GM12878 (cell line): ENCODE measurements at regions not wholly inside any gene's neighbourhood (a gene's known extent, or its start where the extent isn't known, plus 50 kb on each side); places are given as distances from the start of the nearest gene placed in this dataset.

Experiments used
- ATF3 ChIP-seq: IDR thresholded peaks from 2 replicates; pipeline ENCODE4 v1.6.1; 2011; ENCODE audit warnings: low read depth, mild to moderate bottlenecking, low read length, moderate library complexity, borderline replicate concordance; ENCODE audit errors: extremely low read depth
- CTCF ChIP-seq, 3 experiments: IDR thresholded peaks in 2 of 3; conservative IDR thresholded peaks in 1 of 3; 2 replicates each; pipeline ENCODE4 v1.5.1; 2011; ENCODE audit warnings: low read depth in 3 of 3, low read length in 3 of 3, mild to moderate bottlenecking in 3 of 3, control low read depth in 2 of 3, moderate library complexity in 2 of 3, inconsistent platforms in 1 of 3, mixed read lengths in 1 of 3; ENCODE audit not compliant: control insufficient read depth in 2 of 3, insufficient read depth in 1 of 3; ENCODE audit errors: extremely low read depth in 1 of 3
- EZH2 ChIP-seq: IDR thresholded peaks from 2 replicates; pipeline ENCODE4 v1.6.1; 2012; ENCODE audit warnings: low read depth, mild to moderate bottlenecking, control low read depth, inconsistent platforms, low read length, borderline replicate concordance; ENCODE audit not compliant: control insufficient read depth
- KDM1A ChIP-seq: fragments of 200-600 bp; sonication (generic); IDR thresholded peaks from 2 replicates; pipeline ENCODE4 v1.6.1; 2016; ENCODE audit warnings: borderline replicate concordance
- PAX8 ChIP-seq: fragments of 450-650 bp; IDR thresholded peaks from 2 replicates; pipeline ENCODE4 v1.6.1; 2017; ENCODE audit warnings: mild to moderate bottlenecking, moderate library complexity
- POLR2AphosphoS5 ChIP-seq: IDR thresholded peaks from 2 replicates; pipeline ENCODE4 v1.6.1; 2011; ENCODE audit warnings: mild to moderate bottlenecking, low read length, inconsistent platforms
- SMAD1 ChIP-seq: fragments of 450-650 bp; IDR thresholded peaks from 2 replicates; pipeline ENCODE4 v1.6.1; 2018; ENCODE audit warnings: mild to moderate bottlenecking, low read depth; ENCODE audit not compliant: partially characterized antibody
- SMARCA5 ChIP-seq: fragments of 450-650 bp; IDR thresholded peaks from 2 replicates; pipeline ENCODE4 v1.6.1; 2017; ENCODE audit warnings: mild to moderate bottlenecking

GRCh38 chr13:104522235-104523072 lies 1456.2 kb upstream of the SLC10A2 start:
- TF ChIP-seq ATF3, result no peak
- TF ChIP-seq EZH2, result no peak
- no peak for TF ChIP-seq KDM1A
- no peak for TF ChIP-seq CTCF (IDR thresholded peaks at IDR 0.05 in 2 of 3, conservative IDR thresholded peaks at IDR 0.05 in 1 of 3; ENCODE audit: control insufficient read depth in 2 of 3, extremely low read depth in 1 of 3, insufficient read depth in 1 of 3, low read depth in 3 of 3, low read length in 3 of 3)
- no peak for TF ChIP-seq POLR2AphosphoS5
- no peak for TF ChIP-seq SMARCA5
- TF ChIP-seq PAX8, result no peak
- no peak for TF ChIP-seq SMAD1
